ENCODE measurements at regions not wholly inside any gene's neighbourhood (a gene's known extent, or its start where the extent isn't known, plus 50 kb on each side); places are given as distances from the start of the nearest gene placed in this dataset.

DNA sequence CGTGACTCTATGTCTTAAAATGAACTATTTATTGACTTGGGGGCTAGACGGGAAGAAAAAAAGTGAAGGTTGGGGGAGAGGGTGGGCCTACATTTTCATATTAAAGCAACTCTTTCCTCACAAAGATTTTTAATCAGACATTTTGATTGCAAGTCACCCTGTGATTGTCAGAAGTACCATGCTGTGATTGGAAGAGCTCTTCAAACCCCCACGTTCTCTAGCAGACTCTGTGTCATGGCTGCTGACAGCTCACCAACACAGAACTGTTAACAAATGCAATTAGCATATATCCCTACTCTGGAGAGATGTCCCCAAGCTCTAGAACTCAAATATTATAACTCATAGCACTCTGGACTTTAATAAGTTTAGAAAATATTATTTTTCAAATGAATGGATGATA lies 428.4 kb upstream of the DCC start:
- no peak overlapping the region for H3K4me3 ChIP-seq (ENCODE audit: low read depth, low read length)
- no peak for DNase-seq (ENCODE audit: low read depth)
- TF ChIP-seq, protein P1, sequence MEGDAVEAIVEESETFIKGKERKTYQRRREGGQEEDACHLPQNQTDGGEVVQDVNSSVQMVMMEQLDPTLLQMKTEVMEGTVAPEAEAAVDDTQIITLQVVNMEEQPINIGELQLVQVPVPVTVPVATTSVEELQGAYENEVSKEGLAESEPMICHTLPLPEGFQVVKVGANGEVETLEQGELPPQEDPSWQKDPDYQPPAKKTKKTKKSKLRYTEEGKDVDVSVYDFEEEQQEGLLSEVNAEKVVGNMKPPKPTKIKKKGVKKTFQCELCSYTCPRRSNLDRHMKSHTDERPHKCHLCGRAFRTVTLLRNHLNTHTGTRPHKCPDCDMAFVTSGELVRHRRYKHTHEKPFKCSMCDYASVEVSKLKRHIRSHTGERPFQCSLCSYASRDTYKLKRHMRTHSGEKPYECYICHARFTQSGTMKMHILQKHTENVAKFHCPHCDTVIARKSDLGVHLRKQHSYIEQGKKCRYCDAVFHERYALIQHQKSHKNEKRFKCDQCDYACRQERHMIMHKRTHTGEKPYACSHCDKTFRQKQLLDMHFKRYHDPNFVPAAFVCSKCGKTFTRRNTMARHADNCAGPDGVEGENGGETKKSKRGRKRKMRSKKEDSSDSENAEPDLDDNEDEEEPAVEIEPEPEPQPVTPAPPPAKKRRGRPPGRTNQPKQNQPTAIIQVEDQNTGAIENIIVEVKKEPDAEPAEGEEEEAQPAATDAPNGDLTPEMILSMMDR (IDR thresholded peaks at IDR 0.05; ENCODE audit: insufficient read depth, low read depth, low read length, missing control alignments) = no peak

DNA sequence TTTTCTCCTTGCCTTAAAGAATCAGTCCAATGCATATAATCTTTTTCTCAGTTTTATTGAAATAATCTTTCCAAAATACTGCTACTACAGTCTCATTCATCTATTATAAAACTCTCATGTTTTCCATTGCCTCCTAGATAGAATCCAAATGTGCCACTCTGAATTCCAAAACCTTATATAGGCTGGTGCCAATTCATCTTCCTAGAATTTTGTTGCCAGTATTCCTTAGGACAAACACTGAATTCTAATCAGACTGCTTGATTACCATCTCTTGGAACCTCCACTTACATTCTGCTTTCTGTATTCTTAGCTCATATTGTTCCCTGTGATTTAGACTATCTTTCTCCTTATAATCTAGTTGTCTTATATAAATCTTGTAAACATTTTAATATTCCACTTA lies 427.6 kb upstream of the DCC start:
- no peak overlapping the region for H3K4me3 ChIP-seq (ENCODE audit: low read depth, low read length)
- TF ChIP-seq, protein P1 (IDR thresholded peaks at IDR 0.05; ENCODE audit: insufficient read depth, low read depth, low read length, missing control alignments) = no peak
- no peak for DNase-seq (ENCODE audit: low read depth)

DNA sequence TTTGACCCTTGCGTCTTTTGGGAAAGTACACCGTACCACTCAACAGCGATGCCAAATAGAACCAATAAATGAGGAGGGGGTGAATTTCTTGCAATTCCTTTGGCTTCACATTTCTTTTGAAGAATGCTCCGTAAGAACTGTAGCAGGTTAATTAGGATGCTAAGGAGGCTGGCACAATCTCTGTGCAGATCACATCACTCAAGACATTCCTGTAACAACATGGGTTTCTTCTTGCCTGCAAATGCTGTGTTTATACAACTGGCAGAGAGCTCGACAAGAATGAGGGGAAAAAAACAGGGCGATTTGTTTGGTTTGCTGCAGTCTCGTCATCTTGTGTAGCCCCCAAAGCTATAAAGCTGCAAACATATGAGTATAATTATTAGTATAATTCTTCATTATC lies 424.8 kb upstream of the DCC start:
- TF ChIP-seq, protein P1 (IDR thresholded peaks at IDR 0.05; ENCODE audit: insufficient read depth, low read depth, low read length, missing control alignments) = no peak
- no peak for DNase-seq (ENCODE audit: low read depth)
- H3K4me3 ChIP-seq (ENCODE audit: low read depth, low read length) = no peak overlapping the region

DNA sequence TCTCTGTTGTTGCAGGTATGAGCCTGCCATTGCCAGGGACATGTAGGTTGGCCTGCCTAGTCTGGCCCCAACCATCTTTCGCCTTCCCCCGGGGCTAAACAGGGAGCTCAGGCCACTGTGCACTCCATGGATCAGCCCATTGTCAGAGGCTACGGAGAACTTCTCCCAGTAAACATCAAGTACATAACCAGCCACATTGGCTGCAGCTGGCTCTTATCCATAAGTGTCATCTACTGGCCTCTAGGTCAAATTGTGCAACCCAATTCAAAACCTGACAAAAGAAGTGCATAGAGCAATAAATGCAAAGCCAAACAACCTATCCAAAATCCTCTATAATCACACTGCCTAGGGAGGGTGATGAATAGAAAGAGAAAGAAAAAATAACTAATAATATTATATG lies 418.1 kb upstream of the DCC start:
- no peak overlapping the region for H3K4me3 ChIP-seq (ENCODE audit: low read depth, low read length)
- DNase-seq (ENCODE audit: low read depth) = no peak
- TF ChIP-seq, protein P1 (IDR thresholded peaks at IDR 0.05; ENCODE audit: insufficient read depth, low read depth, low read length, missing control alignments) = no peak

DNA sequence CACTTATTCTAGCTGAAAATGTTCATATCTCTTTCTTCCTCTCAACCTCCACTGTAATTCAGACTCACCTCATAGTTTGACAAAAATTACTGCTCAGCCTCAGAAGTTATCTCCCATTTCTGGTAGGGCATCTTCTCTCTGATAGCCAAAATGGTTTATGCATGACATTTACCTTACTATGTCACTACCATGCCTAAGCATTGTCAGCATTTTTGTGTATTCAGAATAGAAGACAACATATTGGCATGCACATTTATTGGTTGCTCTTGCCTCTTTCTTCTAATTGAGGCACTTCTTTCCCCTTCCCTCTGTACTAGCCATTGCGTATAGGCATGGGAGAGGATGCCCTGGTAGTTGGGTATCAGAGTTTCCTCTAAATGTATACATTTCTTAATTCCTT lies 406.1 kb upstream of the DCC start:
- DNase-seq (ENCODE audit: low read depth) = no peak
- no peak overlapping the region for H3K4me3 ChIP-seq (ENCODE audit: low read depth, low read length)
- TF ChIP-seq, protein P1 (IDR thresholded peaks at IDR 0.05; ENCODE audit: insufficient read depth, low read depth, low read length, missing control alignments) = no peak

DNA sequence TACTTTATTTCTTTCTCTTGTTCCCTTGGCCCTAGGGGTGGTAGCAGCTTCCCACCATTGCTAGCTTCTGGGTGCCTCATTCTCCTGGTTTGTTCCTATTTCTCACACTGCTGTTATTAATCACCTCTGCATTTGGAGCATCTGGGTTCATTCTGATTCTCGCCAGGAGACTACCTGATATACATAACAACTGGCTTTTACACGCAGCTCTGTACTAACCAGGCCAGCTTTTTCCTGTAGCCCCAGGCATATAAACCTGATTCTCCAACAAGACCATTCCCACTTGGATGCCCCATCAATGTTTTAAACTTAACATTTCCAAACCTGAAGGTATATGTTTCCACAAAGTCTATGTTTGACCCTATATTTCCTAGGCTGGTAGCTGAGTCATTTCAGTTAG lies 403.9 kb upstream of the DCC start:
- DNase-seq (ENCODE audit: low read depth) = no peak
- H3K4me3 ChIP-seq (ENCODE audit: low read depth, low read length) = no peak overlapping the region
- TF ChIP-seq, protein P1 (IDR thresholded peaks at IDR 0.05; ENCODE audit: insufficient read depth, low read depth, low read length, missing control alignments) = no peak

DNA sequence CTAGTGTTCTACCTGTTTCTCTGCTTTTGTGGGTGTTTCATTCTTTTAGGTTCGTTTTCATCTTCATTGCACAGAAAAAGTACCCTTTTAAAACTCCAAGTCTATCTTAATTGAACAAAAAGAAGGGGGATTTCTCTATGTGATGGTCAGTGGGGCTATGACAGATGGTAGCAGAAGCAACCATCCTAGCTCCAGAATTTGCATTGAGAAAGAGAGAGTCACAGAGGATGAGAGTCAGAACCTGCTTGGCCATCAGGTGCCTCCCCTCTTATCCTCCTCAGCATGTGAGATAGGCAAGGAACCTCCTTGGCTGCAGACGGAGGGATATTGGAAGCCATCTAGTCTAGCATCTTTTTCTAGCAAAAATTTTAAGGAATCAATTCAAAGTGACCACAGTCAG lies 398.0 kb upstream of the DCC start:
- DNase-seq (ENCODE audit: low read depth) = peak; percentile 27
- TF ChIP-seq, protein P1 (IDR thresholded peaks at IDR 0.05; ENCODE audit: insufficient read depth, low read depth, low read length, missing control alignments) = no peak
- H3K4me3 ChIP-seq (ENCODE audit: low read depth, low read length) = no peak overlapping the region

Data from GM12865 (cell line).